ENCODE measurements at regions not wholly inside any gene's neighbourhood (a gene's known extent, or its start where the extent isn't known, plus 50 kb on each side); places are given as distances from the start of the nearest gene placed in this dataset.

DNA sequence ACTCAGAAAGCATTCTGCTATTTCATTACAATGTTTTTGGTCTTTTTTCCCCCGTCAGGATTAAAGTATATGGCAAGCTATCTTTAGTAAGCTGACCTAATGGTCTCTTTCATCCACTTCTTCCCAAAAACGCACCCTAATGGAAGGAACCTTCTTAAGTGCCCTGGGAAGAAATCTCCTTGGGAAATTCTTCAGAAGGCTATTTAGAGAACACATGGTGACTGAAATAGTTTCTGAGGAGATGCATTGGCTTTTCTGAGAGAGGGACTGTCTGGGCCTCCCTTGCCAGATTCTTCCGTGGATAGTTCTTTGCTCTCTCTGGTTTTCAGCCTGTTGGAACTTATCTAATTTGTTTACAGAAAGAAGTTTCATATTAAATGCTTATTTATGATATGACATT, 524.1 kb upstream of the MEF2C start:
- no peak for DNase-seq (ENCODE audit: low spot score)

DNA sequence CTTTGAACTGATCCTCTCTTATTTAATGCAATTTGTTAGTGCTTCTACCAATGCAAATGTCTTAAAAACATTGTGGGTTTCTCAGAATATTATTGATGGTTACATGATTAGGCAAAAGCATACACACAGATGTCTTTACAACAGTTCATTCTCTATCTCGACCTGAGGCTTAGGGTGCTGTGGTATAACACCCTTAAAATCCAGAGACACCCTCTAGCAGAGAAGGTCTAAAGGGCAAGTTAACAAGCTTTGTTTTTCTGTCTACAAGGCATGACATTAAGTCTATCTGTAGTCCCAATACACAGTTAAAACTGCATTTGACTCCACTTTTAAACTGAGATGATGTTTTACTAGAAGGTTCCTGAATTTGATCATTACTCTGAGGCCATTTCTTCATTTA, 518.7 kb upstream of the MEF2C start:
- DNase-seq (ENCODE audit: low spot score): no peak

DNA sequence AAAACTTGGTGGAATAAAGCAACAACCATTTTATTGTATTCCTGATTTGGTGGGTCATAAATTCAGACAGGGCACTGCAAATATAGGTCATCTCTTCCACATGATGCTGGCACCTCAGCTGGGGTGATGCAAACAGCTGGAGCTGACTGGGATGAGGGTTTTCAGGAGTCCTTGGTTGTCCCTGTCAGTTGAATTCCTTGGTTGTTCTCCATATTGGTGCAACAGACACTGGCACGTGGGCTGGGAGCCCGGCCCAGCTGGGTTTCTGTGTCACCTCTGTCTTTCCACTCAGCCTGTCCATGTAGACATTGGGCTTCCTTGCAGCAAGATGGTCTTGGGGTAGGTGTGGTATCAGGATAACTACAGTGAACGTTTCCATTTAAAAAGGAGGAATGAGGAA, 518.0 kb upstream of the MEF2C start:
- DNase-seq (ENCODE audit: low spot score): no peak

DNA sequence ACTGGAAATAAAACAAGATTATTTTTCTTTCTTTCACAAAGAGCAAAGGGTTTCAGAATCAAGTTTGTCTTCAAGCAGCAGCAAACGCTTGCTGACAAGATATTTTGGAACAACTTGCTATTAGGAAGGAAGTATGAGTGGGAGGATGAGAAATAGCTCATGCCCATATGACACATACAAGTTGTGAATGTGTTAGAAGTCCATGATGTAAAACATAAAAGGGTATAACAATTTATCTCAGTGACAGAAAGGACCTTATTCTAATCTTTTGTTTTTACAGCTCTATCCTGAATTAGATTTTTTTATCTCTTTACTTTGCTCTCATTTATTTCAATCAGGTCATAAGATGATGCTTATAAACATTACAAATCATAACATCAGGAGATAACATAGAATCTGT, 516.6 kb upstream of the MEF2C start:
- no peak for DNase-seq (ENCODE audit: low spot score)

DNA sequence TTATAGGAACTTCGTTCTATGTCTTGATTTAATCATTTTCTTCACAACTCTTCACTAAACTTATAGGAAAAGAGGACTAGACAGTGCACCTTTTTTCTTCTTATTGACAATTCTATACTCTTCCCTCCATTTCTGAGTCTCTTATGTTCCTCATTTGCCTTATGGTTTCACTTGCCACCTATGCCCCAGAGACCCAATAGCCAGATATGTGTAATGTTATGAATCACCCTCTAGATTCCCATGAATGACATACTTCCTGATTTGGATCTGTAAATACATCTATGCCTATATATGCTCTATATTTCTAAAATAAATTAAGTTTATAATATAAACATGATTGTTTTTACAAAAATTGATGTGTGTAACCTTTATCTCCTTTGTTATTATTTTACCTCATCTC, 514.1 kb upstream of the MEF2C start:
- no peak for DNase-seq (ENCODE audit: low spot score)

DNA sequence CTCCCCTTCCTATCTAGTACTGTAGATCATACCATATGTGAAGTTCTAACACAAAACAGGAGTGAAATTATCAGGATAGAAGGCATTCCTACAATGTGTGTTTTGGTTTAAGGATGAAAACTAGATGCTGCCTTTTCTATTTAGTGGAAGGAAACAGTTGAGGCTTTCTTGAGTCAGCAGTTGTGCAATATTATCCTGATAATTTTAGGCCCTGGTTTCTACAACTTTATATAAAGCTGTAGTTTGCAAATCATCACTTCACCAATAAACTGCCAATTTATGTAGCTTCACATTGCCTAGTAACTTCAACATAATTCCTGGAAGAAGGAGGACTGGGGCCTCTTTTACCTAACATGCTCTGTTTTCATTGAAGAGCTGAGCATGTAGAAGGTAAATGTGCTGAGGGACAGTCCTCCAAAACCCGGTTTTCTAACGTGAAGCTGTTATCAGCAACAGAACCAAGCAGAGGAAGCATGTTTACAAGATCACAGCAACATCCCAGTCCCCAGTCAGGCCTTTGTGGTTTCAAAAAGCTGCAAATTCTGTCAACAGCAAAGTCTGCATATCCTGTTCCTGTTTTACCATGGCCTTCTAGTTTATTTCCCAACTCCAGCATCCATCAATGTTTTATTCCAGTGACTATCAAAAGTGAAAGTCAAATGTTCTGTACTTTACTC, 513.4 kb upstream of the MEF2C start:
- DNase-seq (ENCODE audit: low spot score): no peak

DNA sequence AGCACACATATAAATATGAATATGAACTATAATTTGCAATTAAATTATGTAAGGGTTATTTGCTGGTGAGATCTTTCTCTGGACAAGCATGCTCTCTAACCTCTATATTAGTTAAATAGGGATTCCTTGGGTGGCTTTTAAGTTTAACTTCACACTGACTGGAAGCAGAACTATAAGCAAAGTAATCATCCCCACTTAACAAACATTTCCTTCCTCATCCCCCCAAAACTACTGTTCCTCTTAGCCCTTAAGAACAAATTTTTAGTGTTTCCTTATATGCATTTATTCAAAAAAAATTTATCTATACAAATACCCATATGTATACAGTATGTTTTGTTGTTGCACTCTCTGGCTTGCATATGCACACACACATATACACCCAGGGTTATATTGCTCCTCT, 512.1 kb upstream of the MEF2C start:
- no peak for DNase-seq (ENCODE audit: low spot score)

DNA sequence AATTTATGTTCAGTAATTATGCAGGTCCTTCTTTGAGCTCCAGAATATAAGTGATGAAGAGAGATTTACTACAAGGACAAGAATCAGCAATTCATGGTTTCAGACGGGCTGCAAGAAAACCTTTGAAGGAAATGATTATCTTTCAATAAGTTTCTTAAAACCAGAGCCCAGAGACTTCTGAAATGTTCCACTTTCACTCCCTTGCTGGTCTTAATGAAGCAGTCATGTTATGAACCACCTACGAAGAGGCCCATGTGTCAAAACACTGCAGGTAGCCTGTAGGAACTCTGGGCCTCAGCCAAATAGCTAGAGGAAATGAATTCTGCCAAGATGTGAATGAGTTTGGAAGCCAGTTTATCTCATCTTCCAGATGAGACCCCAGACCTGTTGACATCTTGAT, 505.9 kb upstream of the MEF2C start:
- DNase-seq (ENCODE audit: low spot score): no peak

DNA sequence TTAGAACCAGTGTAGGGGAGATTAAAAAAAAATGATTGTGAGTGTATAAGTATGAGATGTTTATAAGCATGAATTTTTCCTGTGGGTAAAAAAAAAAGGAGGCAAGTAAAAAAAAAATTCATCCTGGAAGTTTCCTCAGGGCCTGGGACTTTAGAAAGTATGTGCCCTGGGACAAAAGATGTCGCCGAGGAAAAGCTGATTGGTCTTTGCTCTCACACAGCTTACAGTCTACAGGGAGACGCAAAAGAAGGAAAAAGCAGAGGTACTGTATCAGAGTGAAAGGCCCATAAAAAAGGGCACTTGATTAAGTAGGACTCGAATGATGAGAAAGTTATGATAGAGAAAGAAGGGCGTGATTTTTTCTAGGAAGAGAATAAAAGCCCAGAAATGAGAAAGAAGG, 501.4 kb upstream of the MEF2C start:
- DNase-seq (ENCODE audit: low spot score): no peak

DNA sequence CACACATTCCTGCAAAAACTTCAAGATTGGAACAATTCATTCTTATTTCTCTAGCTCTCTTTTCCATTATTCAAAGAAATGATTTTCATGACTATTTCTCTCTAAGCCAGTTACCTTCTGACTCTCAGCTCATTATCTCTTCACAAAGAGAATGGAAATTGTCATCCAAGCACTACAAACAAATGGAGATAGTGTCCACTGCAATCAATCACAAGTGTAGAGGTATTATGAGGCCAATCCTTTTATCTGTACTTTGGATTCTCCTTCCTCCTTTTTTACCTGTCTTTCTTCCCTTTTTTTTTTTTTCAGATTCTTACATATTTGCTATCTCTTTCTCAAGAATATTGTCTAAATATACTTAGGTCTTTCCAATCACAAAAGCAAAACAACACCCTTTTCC, 497.7 kb upstream of the MEF2C start:
- no peak for DNase-seq (ENCODE audit: low spot score)

DNA sequence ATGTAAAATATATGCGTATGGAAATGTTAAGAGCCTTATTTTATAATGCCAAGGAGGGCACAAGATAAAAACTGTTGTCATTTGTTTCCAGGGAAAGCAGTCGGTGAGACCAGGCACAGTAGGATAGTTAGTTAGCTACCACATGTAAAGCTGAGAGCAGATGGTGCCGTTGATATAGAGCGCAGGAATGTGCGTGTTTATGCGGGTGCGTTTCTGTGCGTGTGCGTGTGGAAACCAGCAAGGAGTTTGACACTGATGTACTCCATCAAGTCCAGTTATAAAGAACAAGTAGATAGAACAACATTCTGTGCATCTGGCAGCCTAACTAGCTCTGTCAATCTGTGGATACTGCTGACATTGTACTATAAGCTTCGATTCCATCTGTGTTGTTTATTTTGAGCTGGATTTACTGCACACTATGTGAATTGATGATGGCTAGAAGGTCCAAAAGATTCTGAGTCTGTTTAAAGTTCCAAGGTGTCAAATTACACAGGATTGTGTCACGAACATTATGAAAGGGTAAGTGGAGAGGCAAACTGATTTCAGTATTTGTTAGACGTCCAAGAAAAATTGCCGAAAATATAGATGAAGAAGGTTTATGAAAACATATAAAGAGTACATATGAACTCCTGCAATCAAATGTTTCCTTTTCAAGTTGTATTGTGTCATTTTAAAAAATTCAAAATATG, 494.9 kb upstream of the MEF2C start:
- DNase-seq (ENCODE audit: low spot score): no peak

DNA sequence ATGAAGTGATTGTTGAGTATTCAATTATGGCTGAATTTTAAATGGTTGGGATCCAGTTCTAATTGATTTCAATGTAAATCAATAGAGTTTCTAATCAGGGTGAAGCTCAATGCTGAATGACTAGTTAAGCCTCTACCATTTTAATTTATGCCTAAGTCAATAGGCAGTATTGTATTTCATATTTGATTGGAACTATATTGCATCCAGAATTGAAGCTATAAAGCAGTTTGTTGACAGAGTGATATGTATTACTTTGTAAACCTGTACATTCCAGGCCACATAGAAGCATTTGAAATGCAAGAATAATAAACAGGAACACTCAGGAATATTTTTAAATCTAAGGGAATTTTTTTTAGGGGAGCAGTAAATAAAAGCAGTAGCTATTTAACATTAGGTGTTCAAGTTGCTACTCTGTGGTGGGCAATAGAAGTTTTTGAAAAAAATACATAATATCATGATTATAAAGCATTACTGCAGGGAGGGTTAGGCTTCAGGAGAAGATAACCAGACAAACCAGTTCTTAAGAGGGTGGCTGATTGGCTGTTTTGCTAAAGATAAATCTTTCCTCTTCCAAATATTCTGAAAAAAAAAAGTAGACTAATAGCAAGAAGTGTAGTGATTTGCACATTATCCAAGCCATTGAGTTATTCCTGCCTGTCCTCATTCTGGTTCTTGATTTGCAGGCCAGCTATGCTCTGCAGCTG, 492.0 kb upstream of the MEF2C start:
- DNase-seq (ENCODE audit: low spot score): no peak

DNA sequence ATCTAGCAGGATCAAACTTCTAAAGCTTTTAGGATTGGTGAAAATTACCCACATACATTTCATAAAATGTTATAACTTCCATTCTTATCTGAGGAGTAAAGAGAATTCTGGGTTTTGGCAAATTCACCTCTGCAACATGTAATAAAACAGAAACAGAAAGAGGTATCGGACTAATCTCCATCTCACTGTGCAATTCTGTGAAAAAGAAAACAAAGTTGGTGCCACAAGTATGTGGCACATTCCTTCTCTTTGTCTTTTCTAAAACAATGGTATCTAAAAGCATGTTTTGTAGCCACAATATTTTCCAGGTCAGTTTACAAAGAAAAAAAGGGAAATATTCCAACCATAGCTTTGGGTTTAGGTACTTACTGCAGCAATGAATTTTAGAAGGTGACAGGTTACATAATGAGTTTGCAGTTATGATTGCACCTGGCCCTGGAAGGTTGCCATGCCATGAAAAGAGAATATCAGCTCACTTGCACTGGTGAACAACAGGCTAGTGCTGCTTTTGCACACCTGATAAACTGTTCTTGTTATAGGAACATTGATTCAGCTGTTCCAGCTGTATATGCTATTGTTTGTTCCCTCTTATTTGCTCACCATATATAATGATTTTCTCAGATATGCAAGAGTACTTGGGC, 491.3 kb upstream of the MEF2C start:
- no peak for DNase-seq (ENCODE audit: low spot score)

DNA sequence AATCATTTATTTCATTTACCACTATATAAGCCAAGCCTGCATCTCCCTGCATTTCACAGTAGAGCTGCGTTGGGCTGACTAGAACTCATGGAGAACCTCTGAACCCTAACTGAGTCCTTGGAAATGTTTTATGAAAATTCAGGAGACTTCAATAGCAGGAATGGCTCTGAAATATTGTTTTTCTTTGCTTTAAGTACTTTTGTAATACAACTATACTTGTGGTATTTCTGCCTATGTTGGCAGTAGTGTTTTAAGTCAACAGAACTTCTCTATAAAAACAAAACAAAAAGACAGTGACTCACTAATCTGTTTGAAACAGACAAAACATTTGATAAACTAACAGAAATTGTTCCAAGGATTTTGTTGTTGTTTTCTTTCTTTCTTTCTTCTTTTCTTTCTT, 489.2 kb upstream of the MEF2C start:
- DNase-seq (ENCODE audit: low spot score): no peak

DNA sequence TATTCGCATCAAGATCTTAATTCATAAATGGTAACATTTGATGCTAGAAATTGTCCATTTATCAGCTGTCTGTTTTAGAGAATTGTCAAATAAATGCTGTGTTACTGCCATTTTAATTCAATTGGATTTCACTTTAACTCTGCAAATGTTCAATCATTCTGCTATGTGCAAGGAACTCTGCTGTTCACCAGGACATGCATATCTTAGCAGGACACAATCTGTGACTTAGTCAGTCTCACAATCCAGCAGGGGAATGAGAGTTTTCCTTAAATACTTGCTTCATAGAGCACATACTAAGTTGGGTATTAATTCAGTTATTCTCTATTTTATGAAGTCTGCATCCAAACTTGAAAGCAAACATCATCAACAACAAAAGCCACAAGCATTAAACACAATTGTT, 488.7 kb upstream of the MEF2C start:
- DNase-seq (ENCODE audit: low spot score): no peak

DNA sequence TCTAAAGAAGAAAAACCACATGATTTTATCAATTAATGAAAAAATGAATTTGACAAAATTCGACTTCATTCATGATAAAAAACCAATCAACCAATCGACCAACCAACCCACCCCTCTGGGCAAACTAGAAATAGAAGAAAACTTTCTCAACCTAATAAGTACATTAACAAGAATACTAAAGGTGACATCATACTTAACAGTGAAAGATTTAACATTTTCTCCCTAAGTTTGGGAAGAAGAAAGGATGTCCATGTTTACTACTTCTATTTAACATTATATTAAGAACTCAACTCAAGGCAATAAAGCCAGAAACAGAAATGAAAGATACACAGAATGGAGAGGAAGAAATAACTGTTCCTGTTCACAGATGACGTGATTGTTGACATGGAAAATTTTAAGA, 476.1 kb upstream of the MEF2C start:
- no peak for DNase-seq (ENCODE audit: low spot score)

DNA sequence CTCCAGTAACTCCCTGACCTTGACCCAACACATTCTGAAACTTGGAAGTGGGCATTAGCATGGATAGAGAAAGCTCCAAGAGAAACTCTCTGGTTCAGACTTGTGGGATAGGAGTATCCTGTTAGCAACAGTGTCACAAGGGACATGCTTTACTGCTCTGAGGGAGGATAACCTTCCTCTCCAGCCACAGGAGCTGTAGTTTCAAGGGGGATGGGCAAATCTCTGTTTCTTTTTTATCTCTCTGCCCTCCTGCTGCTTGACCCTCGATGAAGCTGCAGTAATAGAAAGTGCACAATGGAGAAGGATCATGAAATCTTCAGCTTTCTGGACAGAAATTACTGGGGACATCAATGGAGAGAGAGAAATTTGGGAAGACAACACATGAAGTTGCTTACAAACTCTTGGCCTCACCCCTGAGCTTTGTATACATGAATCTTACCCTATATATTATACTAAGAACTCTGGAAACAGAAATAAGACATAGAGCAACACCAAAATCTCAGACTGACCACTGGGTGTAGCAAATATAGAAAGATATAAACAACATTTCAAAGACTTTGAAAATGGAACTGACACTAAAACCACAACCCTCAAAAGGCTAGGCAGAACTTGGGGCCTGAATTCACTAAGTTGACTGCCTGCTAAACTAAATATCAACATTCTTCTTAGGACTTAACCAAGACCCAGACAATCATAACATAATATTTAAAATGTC, 471.0 kb upstream of the MEF2C start:
- DNase-seq (ENCODE audit: low spot score): no peak

DNA sequence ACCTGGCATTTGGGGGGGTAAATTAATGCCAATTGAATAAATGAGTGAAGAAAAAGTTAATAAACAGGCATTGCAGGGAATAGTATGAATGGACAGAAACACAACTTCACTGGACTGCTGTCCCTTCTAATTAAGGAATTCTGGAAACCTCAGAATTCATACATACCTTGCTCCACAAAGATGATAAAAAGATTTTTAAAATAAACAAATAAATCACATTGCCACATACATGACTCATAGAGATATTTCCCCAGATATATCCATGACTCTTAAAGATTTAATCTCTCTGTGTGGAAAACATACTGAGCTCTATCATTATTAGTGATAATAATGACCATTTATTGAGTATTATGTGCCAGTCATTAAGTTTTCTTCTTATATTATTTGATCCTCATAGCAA, 469.0 kb upstream of the MEF2C start:
- DNase-seq (ENCODE audit: low spot score): no peak

DNA sequence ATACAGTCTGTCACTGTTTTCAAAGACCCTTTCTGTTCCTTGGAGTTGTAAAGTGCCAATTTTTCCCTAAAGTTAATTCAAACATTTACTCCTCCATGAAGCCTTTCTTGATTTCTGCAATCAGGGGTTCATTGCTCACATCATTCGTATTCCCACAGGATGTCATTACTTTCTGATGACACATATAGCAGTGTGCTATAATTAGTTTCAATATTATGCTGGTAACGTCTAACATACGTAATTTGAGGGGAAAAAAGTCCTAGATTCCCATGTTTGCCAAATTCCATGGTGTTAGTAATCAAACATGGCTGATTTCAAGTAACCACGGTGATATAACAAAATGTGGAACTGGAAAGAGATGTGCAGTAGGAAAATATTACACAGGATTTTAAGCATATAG, 468.2 kb upstream of the MEF2C start:
- DNase-seq (ENCODE audit: low spot score): no peak

DNA sequence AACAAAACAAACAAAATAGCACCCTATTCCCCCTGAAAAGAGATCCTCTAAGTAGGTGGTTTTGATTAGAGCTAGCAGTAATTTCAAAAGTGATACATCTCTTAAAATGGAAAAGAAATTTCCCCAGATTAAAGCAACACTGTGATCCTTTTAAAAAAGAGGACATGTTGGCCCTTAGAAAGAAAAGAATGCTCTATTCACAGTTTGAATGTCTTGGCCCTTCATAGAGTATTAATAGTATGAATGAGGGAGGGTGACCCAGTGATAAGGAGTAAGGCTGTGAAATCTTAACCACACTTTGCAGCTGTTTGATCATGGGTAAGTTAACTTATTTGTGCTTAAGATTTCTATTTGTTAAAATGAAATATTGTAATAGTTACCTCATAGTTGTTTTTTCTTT, 467.7 kb upstream of the MEF2C start:
- DNase-seq (ENCODE audit: low spot score): no peak

DNA sequence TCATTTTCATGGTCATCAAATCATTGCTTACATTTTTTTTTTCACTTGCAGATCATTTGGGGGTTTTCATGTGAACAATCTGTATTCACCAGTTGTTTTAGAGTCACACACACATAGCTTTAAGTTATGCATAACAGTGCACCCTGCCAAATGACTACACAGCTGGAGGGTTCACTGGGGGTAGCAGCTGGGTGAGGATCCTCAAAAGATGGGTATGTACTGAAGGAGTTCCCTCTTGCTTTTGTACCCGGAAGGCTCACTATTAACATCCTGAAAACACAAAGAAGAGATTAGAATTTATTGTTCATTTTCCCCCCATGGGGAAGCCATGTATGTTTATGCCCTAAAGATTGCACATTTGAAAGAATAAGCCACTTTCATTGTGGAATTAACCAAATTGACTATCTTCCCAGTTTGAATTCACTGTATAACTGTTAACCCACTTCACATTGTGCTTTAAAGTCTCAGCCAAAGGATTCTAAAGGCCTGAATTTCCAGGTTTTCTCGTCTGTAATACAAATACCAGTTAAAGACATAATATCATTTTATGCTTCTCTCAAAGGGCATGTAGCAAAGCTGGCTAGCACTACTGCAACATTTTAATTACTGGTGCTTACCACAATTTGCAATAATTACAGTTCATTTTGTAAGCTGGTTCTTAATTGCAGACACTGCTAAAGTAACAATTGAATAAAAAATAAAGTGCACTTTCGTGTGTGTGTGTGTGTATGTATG, 466.4 kb upstream of the MEF2C start:
- DNase-seq (ENCODE audit: low spot score): no peak

DNA sequence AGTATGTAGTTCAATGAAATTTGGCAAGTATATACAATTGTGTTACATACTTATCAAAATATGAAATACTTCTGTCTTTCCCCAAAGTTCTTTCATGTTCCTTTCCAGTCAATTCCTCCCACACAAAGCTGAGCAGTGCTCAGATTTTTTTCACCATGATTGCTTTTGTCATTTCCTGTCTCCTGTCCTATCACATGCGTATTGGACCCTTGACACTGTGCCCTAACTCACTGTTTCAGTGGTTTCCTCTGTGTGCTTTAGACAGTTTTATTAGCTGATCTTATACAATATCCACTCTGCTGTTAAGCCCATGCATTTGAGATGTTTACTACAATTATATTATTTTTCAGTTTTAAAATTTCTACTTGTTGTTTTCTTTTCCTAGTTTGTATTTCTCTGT, 463.6 kb upstream of the MEF2C start:
- DNase-seq (ENCODE audit: low spot score): no peak
